Chondrocyte (in vitro differentiated cells): ENCODE measurements at regions not wholly inside any gene's neighbourhood (a gene's known extent, or its start where the extent isn't known, plus 50 kb on each side); places are given as distances from the start of the nearest gene placed in this dataset.
A peak's percentile ranks its signal among the peaks of the same experiment; 100 is the strongest.

ENCODE experiments used
- DNase-seq: peaks from one replicate; pipeline ENCODE4 v3.0.0; 2021; ENCODE audit warnings: mixed read lengths, low spot score
- H3K27ac Mint-ChIP-seq: one replicate; pipeline ENCODE4 v1.8.0; 2021; ENCODE audit warnings: mild to moderate bottlenecking, moderate library complexity, mixed read lengths; ENCODE audit not compliant: unreplicated experiment
- H3K27me3 Mint-ChIP-seq: 2 replicates; pipeline ENCODE4 v1.8.0; 2021; ENCODE audit warnings: low read depth, mixed read lengths
- H3K36me3 Mint-ChIP-seq: 2 replicates; pipeline ENCODE4 v1.8.0; 2021; ENCODE audit warnings: low read depth, mixed read lengths
- H3K4me1 Mint-ChIP-seq: 2 replicates; pipeline ENCODE4 v1.8.0; 2021; ENCODE audit warnings: low read depth, mild to moderate bottlenecking, mixed read lengths
- H3K4me3 Mint-ChIP-seq: one replicate; pipeline ENCODE4 v1.8.0; 2021; ENCODE audit warnings: mild to moderate bottlenecking, moderate library complexity, mixed read lengths; ENCODE audit not compliant: unreplicated experiment
- H3K9me3 Mint-ChIP-seq: 2 replicates; pipeline ENCODE4 v1.8.0; 2021; ENCODE audit warnings: low read depth, mixed read lengths
- TF ChIP-seq, protein P1 (sequence below): fragments of 200-600 bp; sonication (generic); IDR thresholded peaks from 2 replicates; pipeline ENCODE4 v1.5.0; 2021; ENCODE audit warnings: antibody characterized with exemption, mild to moderate bottlenecking, moderate library complexity

DNA sequence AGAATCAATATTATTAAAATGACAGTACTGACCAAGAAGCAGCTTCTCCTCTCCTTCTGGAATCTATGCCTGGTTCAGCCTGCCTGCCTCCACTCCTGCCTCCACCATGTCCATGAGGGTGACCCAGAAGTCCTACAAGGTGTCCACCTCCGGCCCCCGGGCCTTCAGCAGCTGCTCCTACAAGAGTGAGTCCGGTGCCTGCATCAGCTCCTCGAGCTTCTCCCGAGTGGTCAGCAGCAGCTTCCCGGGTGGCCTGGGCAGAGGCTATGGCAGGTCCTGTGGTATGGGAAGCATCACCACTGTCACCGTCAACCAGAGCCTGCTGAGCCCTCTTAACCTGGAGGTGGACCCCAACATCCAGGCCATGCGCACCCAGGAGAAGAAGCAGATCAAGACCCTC is 822.4 kb upstream of the NEGR1 start:
- no peak for DNase-seq
- H3K9me3 Mint-ChIP-seq: peaks cover 9% of the 10 kb centered on the region
- H3K36me3 Mint-ChIP-seq: peaks cover 2% of the 10 kb centered on the region
- no peaks in the 10 kb centered on the region for H3K27me3 Mint-ChIP-seq
- no peaks in the 10 kb centered on the region for H3K4me1 Mint-ChIP-seq
- H3K4me3 Mint-ChIP-seq: no peak overlapping the region
- H3K27ac Mint-ChIP-seq: no peak overlapping the region
- TF ChIP-seq, protein P1, sequence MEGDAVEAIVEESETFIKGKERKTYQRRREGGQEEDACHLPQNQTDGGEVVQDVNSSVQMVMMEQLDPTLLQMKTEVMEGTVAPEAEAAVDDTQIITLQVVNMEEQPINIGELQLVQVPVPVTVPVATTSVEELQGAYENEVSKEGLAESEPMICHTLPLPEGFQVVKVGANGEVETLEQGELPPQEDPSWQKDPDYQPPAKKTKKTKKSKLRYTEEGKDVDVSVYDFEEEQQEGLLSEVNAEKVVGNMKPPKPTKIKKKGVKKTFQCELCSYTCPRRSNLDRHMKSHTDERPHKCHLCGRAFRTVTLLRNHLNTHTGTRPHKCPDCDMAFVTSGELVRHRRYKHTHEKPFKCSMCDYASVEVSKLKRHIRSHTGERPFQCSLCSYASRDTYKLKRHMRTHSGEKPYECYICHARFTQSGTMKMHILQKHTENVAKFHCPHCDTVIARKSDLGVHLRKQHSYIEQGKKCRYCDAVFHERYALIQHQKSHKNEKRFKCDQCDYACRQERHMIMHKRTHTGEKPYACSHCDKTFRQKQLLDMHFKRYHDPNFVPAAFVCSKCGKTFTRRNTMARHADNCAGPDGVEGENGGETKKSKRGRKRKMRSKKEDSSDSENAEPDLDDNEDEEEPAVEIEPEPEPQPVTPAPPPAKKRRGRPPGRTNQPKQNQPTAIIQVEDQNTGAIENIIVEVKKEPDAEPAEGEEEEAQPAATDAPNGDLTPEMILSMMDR: no peak

DNA sequence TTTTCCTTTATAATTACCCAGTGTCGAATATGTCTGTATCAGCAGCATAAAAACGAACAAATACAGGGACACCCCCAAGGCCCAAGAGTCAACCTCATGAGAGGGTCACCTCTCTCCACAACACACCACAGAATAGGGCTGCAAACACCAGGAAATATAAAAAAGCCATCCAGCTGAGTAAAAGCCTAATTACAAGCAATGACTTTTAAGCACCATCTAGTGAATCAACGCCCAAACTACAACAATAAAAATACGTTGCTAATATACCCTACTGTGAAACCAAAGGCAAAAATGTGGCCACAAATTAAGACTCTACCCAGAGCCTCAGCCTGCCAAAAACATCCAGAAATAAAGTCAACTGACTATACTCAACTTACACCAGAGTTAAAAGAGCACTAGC is 817.9 kb upstream of the NEGR1 start:
- Mint-ChIP-seq H3K36me3 (no peaks in the 10 kb centered on the region), H3K27ac (no peak overlapping the region), H3K4me3 (no peak overlapping the region), H3K4me1 (no peaks in the 10 kb centered on the region), H3K27me3 (peaks cover 1% of the 10 kb centered on the region), H3K9me3 (peaks cover 6% of the 10 kb centered on the region)
- TF ChIP-seq, protein P1: peak; percentile 17
- DNase-seq: no peak

DNA sequence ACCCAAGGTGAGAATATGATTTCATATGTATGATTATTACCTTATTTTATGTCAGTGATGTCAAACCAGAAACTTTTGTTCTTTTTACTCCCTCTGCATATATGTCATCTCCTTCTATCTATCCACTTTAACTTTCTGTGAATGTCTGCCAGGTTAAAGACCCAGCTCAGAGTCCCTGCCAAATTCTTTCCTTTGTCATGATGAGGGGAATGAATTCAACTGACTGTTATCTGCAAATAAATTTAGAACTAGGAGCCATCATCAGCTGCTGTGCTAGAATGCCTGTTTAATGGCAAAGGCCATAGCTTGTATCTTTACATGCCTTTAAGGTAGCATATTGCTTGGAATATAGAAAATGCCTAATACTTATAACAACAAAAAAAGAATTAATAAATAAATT is 815.6 kb upstream of the NEGR1 start:
- H3K27me3 Mint-ChIP-seq: peaks cover 5% of the 10 kb centered on the region
- no peaks in the 10 kb centered on the region for H3K4me1 Mint-ChIP-seq
- DNase-seq: no peak
- TF ChIP-seq, protein P1: no peak
- H3K27ac Mint-ChIP-seq: no peak overlapping the region
- H3K36me3 Mint-ChIP-seq: no peaks in the 10 kb centered on the region
- no peaks in the 10 kb centered on the region for H3K9me3 Mint-ChIP-seq
- no peak overlapping the region for H3K4me3 Mint-ChIP-seq

DNA sequence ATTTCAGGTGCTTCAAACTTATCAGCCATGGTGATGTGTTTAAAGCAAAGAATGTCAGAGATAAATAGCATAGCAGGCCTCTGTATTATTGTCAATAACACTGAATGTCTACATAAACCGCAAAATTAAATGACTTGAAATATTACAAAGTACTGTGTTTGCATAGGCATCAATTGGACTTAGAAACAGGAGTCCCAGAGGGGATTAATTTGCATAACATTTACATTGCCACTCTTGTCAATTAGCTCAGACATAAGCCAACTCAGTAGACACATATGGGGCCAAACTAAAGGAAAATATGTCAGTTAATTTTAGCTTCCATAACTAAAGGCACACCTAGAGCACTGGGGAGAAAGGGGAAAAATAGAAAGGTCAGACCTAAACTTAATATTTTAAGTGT is 814.5 kb upstream of the NEGR1 start:
- DNase-seq: no peak
- H3K27ac Mint-ChIP-seq: no peak overlapping the region
- no peaks in the 10 kb centered on the region for H3K4me1 Mint-ChIP-seq
- TF ChIP-seq, protein P1: no peak
- H3K4me3 Mint-ChIP-seq: no peak overlapping the region
- H3K9me3 Mint-ChIP-seq: no peaks in the 10 kb centered on the region
- H3K36me3 Mint-ChIP-seq: no peaks in the 10 kb centered on the region
- peaks cover 5% of the 10 kb centered on the region for H3K27me3 Mint-ChIP-seq

DNA sequence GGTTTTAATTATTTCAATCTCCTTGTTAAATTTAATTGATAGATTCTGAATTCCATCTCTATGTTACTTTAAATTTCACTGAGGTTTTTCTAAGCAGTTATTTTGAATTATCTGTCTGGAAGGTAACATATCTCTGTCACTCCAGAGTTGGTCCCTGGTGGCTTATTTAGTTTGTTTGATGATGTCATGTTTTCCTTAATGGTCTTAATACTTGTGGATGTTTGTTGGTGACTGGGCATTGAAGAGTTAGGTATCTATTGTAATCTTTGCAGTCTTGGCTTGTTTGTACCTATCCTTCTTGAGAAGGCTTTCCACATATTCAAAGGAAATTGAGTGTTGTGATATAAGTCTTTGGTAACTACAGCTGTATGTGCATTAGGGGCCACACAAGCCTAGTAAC is 810.0 kb upstream of the NEGR1 start:
- Mint-ChIP-seq H3K27me3 (peaks cover 4% of the 10 kb centered on the region), H3K27ac (no peak overlapping the region), H3K36me3 (no peaks in the 10 kb centered on the region), H3K9me3 (peaks cover 15% of the 10 kb centered on the region), H3K4me1 (no peaks in the 10 kb centered on the region), H3K4me3 (no peak overlapping the region)
- TF ChIP-seq, protein P1: no peak
- DNase-seq: no peak
